SU-DHL-6 (cell line): ENCODE measurements at regions not wholly inside any gene's neighbourhood (a gene's known extent, or its start where the extent isn't known, plus 50 kb on each side); places are given as distances from the start of the nearest gene placed in this dataset.

Experiments used
- H2AFZ ChIP-seq: fragments of 200-600 bp; sonication (generic); 2 replicates; pipeline ENCODE4 v1.6.1; 2014; ENCODE audit warnings: low read depth, mild to moderate bottlenecking, moderate library complexity, mixed read lengths, antibody characterized with exemption, low read length; ENCODE audit not compliant: severe bottlenecking
- H3F3A ChIP-seq: fragments of 200-600 bp; shearing (Covaris generic); 2 replicates; pipeline ENCODE4 v1.6.0; 2016; ENCODE audit warnings: antibody characterized with exemption, mild to moderate bottlenecking; ENCODE audit not compliant: insufficient read depth
- H3K27ac ChIP-seq: fragments of 200-600 bp; sonication (generic); 2 replicates; pipeline ENCODE4 v1.5.1; 2016; ENCODE audit warnings: low read depth, mild to moderate bottlenecking, low read length, moderate library complexity, mixed read lengths
- H3K27me3 ChIP-seq: fragments of 200-600 bp; sonication (generic), shearing (Covaris generic); 2 replicates; pipeline ENCODE4 v1.6.0; 2014; ENCODE audit warnings: mild to moderate bottlenecking, low read length
- H3K36me3 ChIP-seq: fragments of 200-600 bp; sonication (generic); 2 replicates; pipeline ENCODE4 v1.6.1; 2014; ENCODE audit warnings: mild to moderate bottlenecking, low read length, mixed read lengths
- H3K4me2 ChIP-seq: fragments of 300-600, 200-600 bp; shearing (Covaris generic), sonication (generic); 2 replicates; pipeline ENCODE4 v1.6.0; 2014; ENCODE audit warnings: low read length, low read depth, mild to moderate bottlenecking; ENCODE audit not compliant: poor library complexity, severe bottlenecking
- H3K4me3 ChIP-seq: fragments of 200-600 bp; sonication (generic); 2 replicates; pipeline ENCODE4 v1.5.1; 2014; ENCODE audit warnings: antibody characterized with exemption, low read length, mild to moderate bottlenecking, mixed read lengths; ENCODE audit not compliant: insufficient read depth, poor library complexity, severe bottlenecking
- H3K79me2 ChIP-seq: fragments of 200-600 bp; sonication (generic); 2 replicates; pipeline ENCODE4 v1.6.1; 2014; ENCODE audit warnings: mild to moderate bottlenecking, low read length, moderate library complexity; ENCODE audit not compliant: insufficient read depth
- H3K9ac ChIP-seq: fragments of 200-600 bp; sonication (generic); 2 replicates; pipeline ENCODE4 v1.7.0; 2014; ENCODE audit warnings: mild to moderate bottlenecking, low read length
- H3K9me2 ChIP-seq: fragments of 200-600 bp; sonication (generic); replicated peaks from 2 replicates; pipeline ENCODE4 v1.6.1; 2014; ENCODE audit warnings: low read length; ENCODE audit not compliant: insufficient read depth
- H3K9me3 ChIP-seq: fragments of 200-600 bp; sonication (generic); 2 replicates; pipeline ENCODE4 v1.6.1; 2014; ENCODE audit warnings: low read length, mixed read lengths; ENCODE audit not compliant: insufficient read depth
- H4K20me1 ChIP-seq: fragments of 200-600 bp; sonication (generic); 2 replicates; pipeline ENCODE4 v1.6.1; 2014; ENCODE audit warnings: low read depth, mild to moderate bottlenecking, antibody characterized with exemption, low read length, moderate library complexity, mixed read lengths
- EZH2phosphoT487 ChIP-seq: fragments of 200-600 bp; sonication (generic), shearing (Covaris generic); conservative IDR thresholded peaks from 2 replicates; pipeline ENCODE4 v1.6.1; 2018; ENCODE audit warnings: mild to moderate bottlenecking, antibody characterized with exemption, low read length, moderate library complexity, mixed read lengths
- TF ChIP-seq, protein P1 (sequence below): fragments of 200-600 bp; sonication (generic); IDR thresholded peaks from one replicate; pipeline ENCODE4 v1.5.1; 2017; ENCODE audit warnings: antibody characterized with exemption, mild to moderate bottlenecking, low read length, moderate library complexity; ENCODE audit not compliant: insufficient read depth, poor library complexity, severe bottlenecking

- no peaks in the 10 kb centered on the region for H3K27me3 ChIP-seq
- no peak overlapping the region for H3K9ac ChIP-seq
- no peaks in the 10 kb centered on the region for H3K9me3 ChIP-seq
- H3K36me3 ChIP-seq = no peaks in the 10 kb centered on the region
- no peak overlapping the region for H3K4me3 ChIP-seq
- no peaks in the 10 kb centered on the region for H3K9me2 ChIP-seq
- TF ChIP-seq, protein P1, sequence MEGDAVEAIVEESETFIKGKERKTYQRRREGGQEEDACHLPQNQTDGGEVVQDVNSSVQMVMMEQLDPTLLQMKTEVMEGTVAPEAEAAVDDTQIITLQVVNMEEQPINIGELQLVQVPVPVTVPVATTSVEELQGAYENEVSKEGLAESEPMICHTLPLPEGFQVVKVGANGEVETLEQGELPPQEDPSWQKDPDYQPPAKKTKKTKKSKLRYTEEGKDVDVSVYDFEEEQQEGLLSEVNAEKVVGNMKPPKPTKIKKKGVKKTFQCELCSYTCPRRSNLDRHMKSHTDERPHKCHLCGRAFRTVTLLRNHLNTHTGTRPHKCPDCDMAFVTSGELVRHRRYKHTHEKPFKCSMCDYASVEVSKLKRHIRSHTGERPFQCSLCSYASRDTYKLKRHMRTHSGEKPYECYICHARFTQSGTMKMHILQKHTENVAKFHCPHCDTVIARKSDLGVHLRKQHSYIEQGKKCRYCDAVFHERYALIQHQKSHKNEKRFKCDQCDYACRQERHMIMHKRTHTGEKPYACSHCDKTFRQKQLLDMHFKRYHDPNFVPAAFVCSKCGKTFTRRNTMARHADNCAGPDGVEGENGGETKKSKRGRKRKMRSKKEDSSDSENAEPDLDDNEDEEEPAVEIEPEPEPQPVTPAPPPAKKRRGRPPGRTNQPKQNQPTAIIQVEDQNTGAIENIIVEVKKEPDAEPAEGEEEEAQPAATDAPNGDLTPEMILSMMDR = no peak
- TF ChIP-seq EZH2phosphoT487 = no peak
- no peak overlapping the region for H3K4me2 ChIP-seq
- H4K20me1 ChIP-seq = no peaks in the 10 kb centered on the region
- H3K27ac ChIP-seq = no peak overlapping the region
- no peaks in the 10 kb centered on the region for H3F3A ChIP-seq
- no peaks in the 10 kb centered on the region for H3K79me2 ChIP-seq
- no peak overlapping the region for H2AFZ ChIP-seq
Observed at GRCh38 chr16:54748611-54749190, 182.0 kb upstream of the IRX5 start.

- no peak overlapping the region for H3K27ac ChIP-seq
- H3K79me2 ChIP-seq = no peaks in the 10 kb centered on the region
- TF ChIP-seq EZH2phosphoT487 = no peak
- TF ChIP-seq, protein P1 = no peak
- no peak overlapping the region for H3K9ac ChIP-seq
- H3K36me3 ChIP-seq = no peaks in the 10 kb centered on the region
- no peaks in the 10 kb centered on the region for H3K9me2 ChIP-seq
- H3F3A ChIP-seq = no peaks in the 10 kb centered on the region
- H3K27me3 ChIP-seq = no peaks in the 10 kb centered on the region
- no peaks in the 10 kb centered on the region for H3K9me3 ChIP-seq
- H3K4me3 ChIP-seq = no peak overlapping the region
- no peak overlapping the region for H2AFZ ChIP-seq
- no peak overlapping the region for H3K4me2 ChIP-seq
- H4K20me1 ChIP-seq = no peaks in the 10 kb centered on the region
Observed at GRCh38 chr16:54746596-54746995, 184.1 kb upstream of the IRX5 start.

- Histone ChIP-seq H3K27me3 (no peaks in the 10 kb centered on the region), H3K79me2 (no peaks in the 10 kb centered on the region), H3K4me2 (no peak overlapping the region), H4K20me1 (no peaks in the 10 kb centered on the region), H3K9me3 (no peaks in the 10 kb centered on the region), H3K4me3 (no peak overlapping the region), H3K9ac (no peak overlapping the region), H2AFZ (no peak overlapping the region), H3K9me2 (no peaks in the 10 kb centered on the region), H3K36me3 (no peaks in the 10 kb centered on the region), H3K27ac (no peak overlapping the region), H3F3A (no peaks in the 10 kb centered on the region)
- TF ChIP-seq, protein P1 = no peak
- TF ChIP-seq EZH2phosphoT487 = no peak
Observed at GRCh38 chr16:54744998-54745397, 185.7 kb upstream of the IRX5 start.
